Left forelimb (tissue), 1 donor: ENCODE measurements at regions not wholly inside any gene's neighbourhood (a gene's known extent, or its start where the extent isn't known, plus 50 kb on each side); places are given as distances from the start of the nearest gene placed in this dataset.
"Not testable (repeated sequence)": the region's sequence is repeated elsewhere in the genome, so short reads cannot be mapped to it uniquely, and the experiment has no call there.

Source experiments
- DNase-seq: peaks from one replicate; pipeline ENCODE4 v3.0.0-alpha.2; 2018; ENCODE audit warnings: low spot score

GRCh38 chr3:161691677-161692076 lies 195.1 kb downstream of the OTOL1 start:
- no peak for DNase-seq

GRCh38 chr3:161694682-161695564 lies 198.3 kb downstream of the OTOL1 start:
- DNase-seq, result no peak

GRCh38 chr3:161695811-161696210 lies 199.2 kb downstream of the OTOL1 start:
- DNase-seq, result no peak

GRCh38 chr3:161700998-161701397 lies 204.4 kb downstream of the OTOL1 start:
- no peak for DNase-seq

- DNase-seq, result not testable (repeated sequence)
These were observed 210.6 kb downstream of the OTOL1 start for GRCh38 chr3:161707253-161707652.

- no peak for DNase-seq
These were observed 217.1 kb downstream of the OTOL1 start for GRCh38 chr3:161713731-161714130.

GRCh38 chr3:161731968-161732367 lies 235.4 kb downstream of the OTOL1 start:
- DNase-seq, result no peak

- no peak for DNase-seq
These were observed 240.6 kb downstream of the OTOL1 start for GRCh38 chr3:161737171-161737570.

- DNase-seq, result no peak
These were observed 243.8 kb downstream of the OTOL1 start for GRCh38 chr3:161740421-161740820.

- no peak for DNase-seq
These were observed 247.8 kb downstream of the OTOL1 start for GRCh38 chr3:161744366-161744765.

- no peak for DNase-seq
These were observed 249.1 kb downstream of the OTOL1 start for GRCh38 chr3:161745741-161746140.

GRCh38 chr3:161748049-161748448 lies 251.4 kb downstream of the OTOL1 start:
- no peak for DNase-seq

GRCh38 chr3:161754420-161755053 lies 257.9 kb downstream of the OTOL1 start:
- DNase-seq, result no peak

GRCh38 chr3:161759444-161759843 lies 262.8 kb downstream of the OTOL1 start:
- no peak for DNase-seq

GRCh38 chr3:161766331-161766730 lies 269.7 kb downstream of the OTOL1 start:
- DNase-seq, result no peak

- no peak for DNase-seq
These were observed 274.1 kb downstream of the OTOL1 start for GRCh38 chr3:161770484-161771386.

- DNase-seq, result no peak
These were observed 284.8 kb downstream of the OTOL1 start for GRCh38 chr3:161781381-161781780.

- no peak for DNase-seq
These were observed 296.8 kb downstream of the OTOL1 start for GRCh38 chr3:161793194-161793930.

GRCh38 chr3:161794551-161794950 lies 297.9 kb downstream of the OTOL1 start:
- no peak for DNase-seq

GRCh38 chr3:161796312-161796711 lies 299.7 kb downstream of the OTOL1 start:
- DNase-seq, result no peak

- DNase-seq, result no peak
These were observed 300.2 kb downstream of the OTOL1 start for GRCh38 chr3:161796780-161797179.

GRCh38 chr3:161798016-161798415 lies 301.4 kb downstream of the OTOL1 start:
- no peak for DNase-seq
